ENCODE measurements at regions not wholly inside any gene's neighbourhood (a gene's known extent, or its start where the extent isn't known, plus 50 kb on each side); places are given as distances from the start of the nearest gene placed in this dataset.

GRCh38 chr13:99809926-99810325 is 161.6 kb downstream of the ZIC5 start:
- Histone ChIP-seq H3K4me2 (ENCODE audit: low read depth, low read length) (no peak overlapping the region), H2AFZ (ENCODE audit: low read length) (no peak overlapping the region), H3K79me2 (ENCODE audit: insufficient read depth, low read length) (no peaks in the 10 kb centered on the region), H3K4me3 (replicated peaks in 1 of 3; ENCODE audit: insufficient read depth in 1 of 3, low read depth in 2 of 3, low read length in 3 of 3) (no peak overlapping the region), H3K27me3 (ENCODE audit: control insufficient read depth in 1 of 2, insufficient read depth in 2 of 2, low read length in 2 of 2) (no peaks in the 10 kb centered on the region), H4K20me1 (ENCODE audit: insufficient read depth, low read length) (no peaks in the 10 kb centered on the region), H3K27ac (ENCODE audit: extremely low read length, insufficient read depth, low read length) (no peak overlapping the region), H3K9me3 (ENCODE audit: low read length) (no peaks in the 10 kb centered on the region), H3K4me1 (ENCODE audit: insufficient read depth, low read length) (peaks cover 8% of the 10 kb centered on the region; the same call in 1 of the 2 replicates), H3K9ac (ENCODE audit: insufficient read depth, low read depth, low read length) (no peak overlapping the region), H3K36me3 (replicated peaks in 1 of 2; ENCODE audit: control insufficient read depth in 1 of 2, insufficient read depth in 2 of 2, low read length in 2 of 2) (no peaks in the 10 kb centered on the region)
- in situ Hi-C loops (cut with HindIII; ENCODE audit: extremely low pct_ligation_motif_present, low pct_unique_long_range_greater_than_20kb) (no loop called here), intact Hi-C loops (cut with micrococcal nuclease; ENCODE audit: unreplicated experiment) (no loop called here)
- ChIA-PET POLR2A (no interaction called here), CTCF (ENCODE audit: low intra/inter-chr PET ratio, low total read pairs) (no interaction called here)
- DNase-seq (ENCODE audit: low spot score) (peak; percentile 32), ATAC-seq (peak; percentile 82), FAIRE-seq (no peak)
- 39% methylated on average over 4 of the region's 4 CpGs for WGBS (ENCODE audit: low lambda C conversion rate)
- BruUV-seq (replicated peaks) = no TSS peak
- TF ChIP-seq SAFB2 (CRISPR knock-in tag; IDR thresholded peaks at IDR 0.05; ENCODE audit: borderline replicate concordance, low read depth) (no peak), ZNF670 (CRISPR knock-in tag; IDR thresholded peaks at IDR 0.05; ENCODE audit: borderline replicate concordance) (no peak), ZNF768 (CRISPR knock-in tag; IDR thresholded peaks at IDR 0.05) (no peak), CEBPG (CRISPR knock-in tag; IDR thresholded peaks at IDR 0.05) (0 out of 2 replicates have a peak, but pooled peaks have one; percentile 6), ZNF292 (CRISPR knock-in tag; IDR thresholded peaks at IDR 0.05; ENCODE audit: borderline replicate concordance, low read depth) (no peak), ZNF318 (CRISPR knock-in tag; IDR thresholded peaks at IDR 0.05) (no peak), ZNF510 (CRISPR knock-in tag; IDR thresholded peaks at IDR 0.05; ENCODE audit: low read depth) (no peak), PRMT3 (CRISPR knock-in tag; IDR thresholded peaks at IDR 0.05; ENCODE audit: borderline replicate concordance, low read depth) (no peak), ZNF7 (CRISPR knock-in tag; IDR thresholded peaks at IDR 0.05) (0 out of 2 replicates have a peak, but pooled peaks have one; percentile 26), CEBPB (IDR thresholded peaks at IDR 0.05; ENCODE audit: borderline replicate concordance, low read depth, low read length) (0 out of 2 replicates have a peak, but pooled peaks have one; percentile 33), HNRNPL (IDR thresholded peaks at IDR 0.05; ENCODE audit: low read depth, low read length) (no peak), NR2F6 (IDR thresholded peaks at IDR 0.05) (no peak), NR2F6 (CRISPR knock-in tag; IDR thresholded peaks at IDR 0.05) (no peak), IRF2 (CRISPR knock-in tag; IDR thresholded peaks at IDR 0.05) (no peak), GZF1 (CRISPR knock-in tag; IDR thresholded peaks at IDR 0.05) (no peak), CREM (IDR thresholded peaks at IDR 0.05) (no peak), CREM (CRISPR knock-in tag; IDR thresholded peaks at IDR 0.05) (no peak)
